ENCODE measurements at regions not wholly inside any gene's neighbourhood (a gene's known extent, or its start where the extent isn't known, plus 50 kb on each side); places are given as distances from the start of the nearest gene placed in this dataset.
A peak's percentile ranks its signal among the peaks of the same experiment; 100 is the strongest.
"Not testable (repeated sequence)": the region's sequence is repeated elsewhere in the genome, so short reads cannot be mapped to it uniquely, and the experiment has no call there.

DNA sequence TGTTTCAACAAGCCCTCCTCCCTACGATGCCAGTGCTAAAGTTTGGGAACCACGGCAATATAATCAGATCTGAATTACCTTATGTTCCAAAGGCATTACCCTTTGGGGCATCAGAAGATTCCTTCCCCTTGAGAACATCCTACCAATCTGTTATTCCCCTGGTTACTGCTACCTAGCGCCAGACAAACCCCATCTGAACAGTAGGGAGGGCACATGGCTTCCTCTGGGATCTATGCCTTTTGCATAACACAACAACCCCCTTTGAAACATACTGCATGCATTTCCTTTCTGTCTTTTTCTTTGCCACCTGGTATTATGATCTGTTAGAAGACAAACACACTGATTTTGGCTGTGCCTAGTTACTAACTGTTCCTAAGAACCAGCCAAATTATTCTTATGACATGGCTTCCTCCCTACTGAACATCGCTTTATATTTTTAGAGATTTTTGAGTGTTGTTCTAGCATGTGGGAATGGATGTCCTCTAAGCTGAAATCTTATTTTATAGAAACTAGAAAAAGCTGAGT lies 103.9 kb upstream of the DAPK1 start:
- DNase-seq (ENCODE audit: low read depth, low spot score): no peak
- H3K27me3 ChIP-seq (ENCODE audit: control insufficient read depth, insufficient read depth, low read length): no peaks in the 10 kb centered on the region
- no peaks in the 10 kb centered on the region for H3K36me3 ChIP-seq (ENCODE audit: control insufficient read depth, insufficient read depth, low read length)
- WGBS (ENCODE audit: insufficient coverage, insufficient read length): no CpG with 5 or more reads among the region's 4 CpGs
- H3K4me1 ChIP-seq (ENCODE audit: control insufficient read depth, insufficient read depth, low read length): peaks cover 4% of the 10 kb centered on the region; the same call in 1 of the 2 replicates
- H3K27ac ChIP-seq (ENCODE audit: low read length): no peak overlapping the region
- H3K9me3 ChIP-seq (ENCODE audit: control insufficient read depth, insufficient read depth, low read length): no peaks in the 10 kb centered on the region
- no peak overlapping the region for H3K4me3 ChIP-seq (ENCODE audit: low read length)

DNA sequence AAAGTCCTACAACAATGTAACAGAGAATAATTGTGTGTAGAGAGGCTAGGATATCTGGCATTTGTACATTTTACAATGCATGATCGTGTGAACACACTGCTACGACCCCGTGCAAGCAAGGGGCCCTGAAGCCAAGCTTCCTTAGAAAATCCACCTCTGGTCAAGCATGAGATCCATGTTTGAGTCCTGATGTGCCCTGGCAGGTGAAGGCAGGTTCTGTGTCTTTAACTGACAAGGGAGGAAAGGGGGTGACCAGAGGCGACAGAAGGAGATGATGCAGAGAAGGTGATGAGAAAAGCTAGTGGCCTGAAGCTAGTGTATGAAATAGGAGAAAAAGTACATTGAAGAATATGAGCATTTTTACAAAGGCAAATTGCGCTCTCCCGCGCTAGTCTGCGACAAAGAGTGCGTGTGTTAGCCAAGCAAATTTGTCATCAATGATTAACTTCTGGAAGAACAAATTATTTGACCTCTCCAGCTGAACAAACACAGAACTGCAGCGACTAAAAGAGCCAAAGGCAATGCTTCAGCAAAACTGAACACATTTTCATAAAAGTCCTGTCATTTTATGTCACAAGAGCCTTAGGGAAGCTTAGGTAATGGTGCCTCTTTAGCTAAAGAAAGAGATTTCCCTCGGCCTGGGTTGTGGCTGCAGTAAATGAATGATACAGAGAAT lies 101.7 kb upstream of the DAPK1 start:
- no CpG with 5 or more reads among the region's 11 CpGs for WGBS (ENCODE audit: insufficient coverage, insufficient read length)
- Histone ChIP-seq H3K27ac (ENCODE audit: low read length) (no peak overlapping the region), H3K36me3 (ENCODE audit: control insufficient read depth, insufficient read depth, low read length) (no peaks in the 10 kb centered on the region), H3K27me3 (ENCODE audit: control insufficient read depth, insufficient read depth, low read length) (no peaks in the 10 kb centered on the region), H3K9me3 (ENCODE audit: control insufficient read depth, insufficient read depth, low read length) (no peaks in the 10 kb centered on the region), H3K4me1 (ENCODE audit: control insufficient read depth, insufficient read depth, low read length) (peaks cover 2% of the 10 kb centered on the region; the same call in 1 of the 2 replicates), H3K4me3 (ENCODE audit: low read length) (no peak overlapping the region)
- no peak for DNase-seq (ENCODE audit: low read depth, low spot score)

GRCh38 chr9:87401681-87402080 lies 96.0 kb upstream of the DAPK1 start:
- peaks cover 6% of the 10 kb centered on the region; the same call in 1 of the 2 replicates for H3K4me1 ChIP-seq (ENCODE audit: control insufficient read depth, insufficient read depth, low read length)
- DNase-seq (ENCODE audit: low read depth, low spot score): no peak
- WGBS (ENCODE audit: insufficient coverage, insufficient read length): no CpG with 5 or more reads among the region's 7 CpGs

GRCh38 chr9:87402537-87402936 lies 95.1 kb upstream of the DAPK1 start:
- Histone ChIP-seq H3K4me1 (ENCODE audit: control insufficient read depth, insufficient read depth, low read length) (peaks cover 6% of the 10 kb centered on the region; the same call in 1 of the 2 replicates), H3K27me3 (ENCODE audit: control insufficient read depth, insufficient read depth, low read length) (no peaks in the 10 kb centered on the region), H3K9me3 (ENCODE audit: control insufficient read depth, insufficient read depth, low read length) (no peaks in the 10 kb centered on the region), H3K27ac (ENCODE audit: low read length) (no peak overlapping the region), H3K4me3 (ENCODE audit: low read length) (no peak overlapping the region), H3K36me3 (ENCODE audit: control insufficient read depth, insufficient read depth, low read length) (no peaks in the 10 kb centered on the region)
- no CpG with 5 or more reads among the region's 3 CpGs for WGBS (ENCODE audit: insufficient coverage, insufficient read length)
- no peak for DNase-seq (ENCODE audit: low read depth, low spot score)

More at GRCh38 chr9:87401681-87402080, 96.0 kb upstream of the DAPK1 start:
- Histone ChIP-seq H3K4me3 (ENCODE audit: low read length) (no peak overlapping the region), H3K27ac (ENCODE audit: low read length) (no peak overlapping the region), H3K27me3 (ENCODE audit: control insufficient read depth, insufficient read depth, low read length) (no peaks in the 10 kb centered on the region), H3K36me3 (ENCODE audit: control insufficient read depth, insufficient read depth, low read length) (no peaks in the 10 kb centered on the region), H3K9me3 (ENCODE audit: control insufficient read depth, insufficient read depth, low read length) (no peaks in the 10 kb centered on the region)

DNA sequence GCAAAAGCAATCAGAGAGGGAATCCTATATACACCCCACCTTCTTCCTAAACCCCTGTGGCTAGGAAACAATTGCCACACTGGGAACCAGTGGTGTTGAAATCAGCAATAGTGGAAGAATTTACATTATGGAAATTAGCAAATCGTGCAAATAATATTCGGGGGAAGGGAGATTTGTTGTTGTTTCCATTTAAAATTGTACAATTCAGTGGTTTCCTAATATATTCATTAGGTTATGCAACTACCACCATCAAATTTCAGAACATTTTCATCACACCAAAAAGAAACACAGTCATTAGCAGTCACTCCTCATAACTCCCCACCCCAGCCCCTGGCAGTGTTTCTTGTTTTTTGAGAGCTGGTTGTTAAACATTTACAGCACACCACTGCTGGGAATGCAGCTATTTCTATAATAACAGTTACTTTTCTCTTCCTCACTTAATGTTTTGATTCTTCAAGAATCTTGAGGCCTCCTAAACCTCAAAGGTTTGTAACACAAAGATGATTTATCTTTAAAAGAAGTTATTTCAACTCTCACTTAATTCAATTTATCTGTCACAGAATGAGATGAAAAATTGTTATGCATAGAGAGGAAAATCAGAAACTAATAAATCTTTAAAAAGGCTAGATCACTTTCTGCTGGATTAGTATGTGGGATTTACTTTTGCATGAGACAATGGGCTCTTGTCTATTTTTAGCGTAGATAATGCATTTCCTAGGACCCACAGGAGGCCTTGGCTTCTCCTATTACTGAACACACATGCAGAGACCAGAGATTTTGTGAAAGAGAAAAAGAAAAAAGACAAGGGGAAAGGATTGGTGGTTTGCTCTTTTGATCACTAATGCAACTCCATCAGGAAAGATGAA lies 91.8 kb upstream of the DAPK1 start:
- Histone ChIP-seq H3K9me3 (ENCODE audit: control insufficient read depth, insufficient read depth, low read length) (no peaks in the 10 kb centered on the region), H3K4me1 (ENCODE audit: control insufficient read depth, insufficient read depth, low read length) (peaks cover 8% of the 10 kb centered on the region; the same call in 1 of the 2 replicates), H3K4me3 (ENCODE audit: low read length) (no peak overlapping the region), H3K27ac (ENCODE audit: low read length) (peak overlapping the region; percentile 47), H3K36me3 (ENCODE audit: control insufficient read depth, insufficient read depth, low read length) (no peaks in the 10 kb centered on the region), H3K27me3 (ENCODE audit: control insufficient read depth, insufficient read depth, low read length) (no peaks in the 10 kb centered on the region)
- no CpG with 5 or more reads among the region's 3 CpGs for WGBS (ENCODE audit: insufficient coverage, insufficient read length)
- no peak for DNase-seq (ENCODE audit: low read depth, low spot score)

DNA sequence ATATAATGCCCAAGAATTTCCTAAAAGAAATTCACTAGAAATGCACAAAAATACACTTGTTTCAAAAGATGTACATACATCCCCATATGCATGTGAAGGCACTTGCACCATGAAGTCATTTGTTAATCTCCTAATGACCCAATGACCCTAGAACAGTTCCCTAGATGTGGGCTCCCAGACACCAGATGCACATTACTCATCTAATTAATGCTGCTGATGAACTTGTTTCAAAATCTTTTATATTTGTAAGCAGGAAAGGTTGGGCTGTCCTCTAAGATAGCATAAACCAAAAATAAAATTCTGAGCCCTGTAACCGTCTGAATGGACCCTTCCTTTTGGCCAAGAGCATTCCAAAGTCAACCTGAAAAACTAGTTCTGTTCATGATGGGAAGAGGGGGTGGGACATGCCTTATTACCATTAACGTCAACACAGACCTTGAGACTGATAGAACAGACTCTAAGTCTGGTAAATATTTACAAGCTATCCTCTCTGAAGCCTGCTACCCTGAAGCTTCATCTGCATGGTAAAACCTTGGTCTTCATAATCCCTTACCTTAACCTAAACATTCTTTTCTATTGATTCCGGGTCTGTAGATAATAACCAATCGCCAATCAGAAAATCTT lies 91.0 kb upstream of the DAPK1 start:
- H3K9me3 ChIP-seq (ENCODE audit: control insufficient read depth, insufficient read depth, low read length): no peaks in the 10 kb centered on the region
- H3K27me3 ChIP-seq (ENCODE audit: control insufficient read depth, insufficient read depth, low read length): no peaks in the 10 kb centered on the region
- no peaks in the 10 kb centered on the region for H3K36me3 ChIP-seq (ENCODE audit: control insufficient read depth, insufficient read depth, low read length)
- no CpG with 5 or more reads among the region's 4 CpGs for WGBS (ENCODE audit: insufficient coverage, insufficient read length)
- no peak overlapping the region for H3K27ac ChIP-seq (ENCODE audit: low read length)
- peaks cover 8% of the 10 kb centered on the region; the same call in 1 of the 2 replicates for H3K4me1 ChIP-seq (ENCODE audit: control insufficient read depth, insufficient read depth, low read length)
- H3K4me3 ChIP-seq (ENCODE audit: low read length): no peak overlapping the region
- DNase-seq (ENCODE audit: low read depth, low spot score): no peak

- H3K4me3 ChIP-seq (ENCODE audit: low read length): peak overlapping the region; percentile 28; the same call in 1 of the 2 replicates
- no CpG with 5 or more reads among the region's 16 CpGs for WGBS (ENCODE audit: insufficient coverage, insufficient read length)
- not testable (repeated sequence) for DNase-seq (ENCODE audit: low read depth, low spot score); H3K27me3 ChIP-seq (ENCODE audit: control insufficient read depth, insufficient read depth, low read length); H3K27ac ChIP-seq (ENCODE audit: low read length); H3K36me3 ChIP-seq (ENCODE audit: control insufficient read depth, insufficient read depth, low read length); H3K9me3 ChIP-seq (ENCODE audit: control insufficient read depth, insufficient read depth, low read length); H3K4me1 ChIP-seq (ENCODE audit: control insufficient read depth, insufficient read depth, low read length)
Observed at GRCh38 chr9:87410047-87411005, 87.3 kb upstream of the DAPK1 start.

- H3K27me3 ChIP-seq (ENCODE audit: control insufficient read depth, insufficient read depth, low read length): no peaks in the 10 kb centered on the region
- 0 out of 2 replicates have a peak, but pooled peaks cover 1% of the 10 kb centered on the region for H3K9me3 ChIP-seq (ENCODE audit: control insufficient read depth, insufficient read depth, low read length)
- no peak overlapping the region for H3K4me3 ChIP-seq (ENCODE audit: low read length)
- peaks cover 16% of the 10 kb centered on the region; the same call in 1 of the 2 replicates for H3K36me3 ChIP-seq (ENCODE audit: control insufficient read depth, insufficient read depth, low read length)
- WGBS (ENCODE audit: insufficient coverage, insufficient read length): no CpG with 5 or more reads among the region's 1 CpG
- H3K4me1 ChIP-seq (ENCODE audit: control insufficient read depth, insufficient read depth, low read length): no peaks in the 10 kb centered on the region
- no peak for DNase-seq (ENCODE audit: low read depth, low spot score)
- no peak overlapping the region for H3K27ac ChIP-seq (ENCODE audit: low read length)
Observed at GRCh38 chr9:87420884-87421283, 76.8 kb upstream of the DAPK1 start.

DNA sequence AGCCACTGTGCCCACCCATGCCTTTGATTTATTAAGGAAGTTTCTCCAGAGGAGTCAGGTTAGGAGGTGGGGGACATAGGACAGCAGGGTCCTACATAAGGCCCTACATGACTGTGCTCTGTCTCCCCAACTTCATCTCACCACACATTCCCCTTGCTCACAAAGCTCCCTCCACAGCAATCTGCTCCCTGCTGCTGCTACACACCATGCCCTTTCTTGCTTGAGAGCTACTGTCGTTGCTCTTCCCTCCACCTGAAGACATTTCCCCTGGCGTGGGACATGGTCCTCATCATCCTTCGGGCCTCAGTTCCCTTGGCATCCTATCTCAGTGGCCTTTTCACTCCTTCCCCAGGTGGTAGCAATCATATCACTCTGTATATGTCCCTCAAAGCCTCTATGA lies 75.9 kb upstream of the DAPK1 start:
- no peaks in the 10 kb centered on the region for H3K4me1 ChIP-seq (ENCODE audit: control insufficient read depth, insufficient read depth, low read length)
- peaks cover 16% of the 10 kb centered on the region; the same call in 1 of the 2 replicates for H3K36me3 ChIP-seq (ENCODE audit: control insufficient read depth, insufficient read depth, low read length)
- 0 out of 2 replicates have a peak, but pooled peaks cover 1% of the 10 kb centered on the region for H3K9me3 ChIP-seq (ENCODE audit: control insufficient read depth, insufficient read depth, low read length)
- no peak overlapping the region for H3K27ac ChIP-seq (ENCODE audit: low read length)
- DNase-seq (ENCODE audit: low read depth, low spot score): no peak
- H3K4me3 ChIP-seq (ENCODE audit: low read length): no peak overlapping the region
- WGBS (ENCODE audit: insufficient coverage, insufficient read length): no CpG with 5 or more reads among the region's 3 CpGs
- H3K27me3 ChIP-seq (ENCODE audit: control insufficient read depth, insufficient read depth, low read length): no peaks in the 10 kb centered on the region
